Loucy (cell line): ENCODE measurements at regions not wholly inside any gene's neighbourhood (a gene's known extent, or its start where the extent isn't known, plus 50 kb on each side); places are given as distances from the start of the nearest gene placed in this dataset.

Experiments used
- H2AFZ ChIP-seq: fragments of 200-600 bp; sonication (generic); 2 replicates; pipeline ENCODE4 v1.6.0; 2016; ENCODE audit warnings: antibody characterized with exemption, mild to moderate bottlenecking, low read length, moderate library complexity
- H3F3A ChIP-seq: fragments of 200-600 bp; 2 replicates; pipeline ENCODE4 v1.6.0; 2016; ENCODE audit warnings: antibody characterized with exemption, low read depth, mild to moderate bottlenecking
- H3K27me3 ChIP-seq: fragments of 200-600 bp; sonication (generic); 2 replicates; pipeline ENCODE4 v1.6.1; 2014; ENCODE audit warnings: low read length, mild to moderate bottlenecking; ENCODE audit not compliant: insufficient read depth, poor library complexity, severe bottlenecking
- H3K36me3 ChIP-seq: fragments of 200-600 bp; sonication (generic); 2 replicates; pipeline ENCODE4 v1.6.1; 2016; ENCODE audit warnings: low read length; ENCODE audit not compliant: insufficient read depth
- H3K4me1 ChIP-seq: fragments of 200-600 bp; sonication (generic); 2 replicates; pipeline ENCODE4 v1.5.1; 2014; ENCODE audit warnings: low read length, mild to moderate bottlenecking; ENCODE audit not compliant: insufficient read depth, poor library complexity, severe bottlenecking
- H3K4me2 ChIP-seq: fragments of 200-600 bp; sonication (generic); 2 replicates; pipeline ENCODE4 v1.6.0; 2014; ENCODE audit warnings: antibody characterized with exemption, low read length, low read depth, mild to moderate bottlenecking; ENCODE audit not compliant: poor library complexity, severe bottlenecking
- H3K4me3 ChIP-seq: fragments of 200-600 bp; sonication (generic); 2 replicates; pipeline ENCODE4 v1.5.1; 2014; ENCODE audit warnings: low read length, mild to moderate bottlenecking, mixed read lengths; ENCODE audit not compliant: poor library complexity, severe bottlenecking
- H3K79me2 ChIP-seq: fragments of 200-600 bp; sonication (generic); 2 replicates; pipeline ENCODE4 v1.6.1; 2014; ENCODE audit warnings: low read length; ENCODE audit not compliant: insufficient read depth
- H3K9ac ChIP-seq: fragments of 200-600 bp; sonication (generic); 2 replicates; pipeline ENCODE4 v1.6.0; 2014; ENCODE audit warnings: mild to moderate bottlenecking, low read depth, low read length, moderate library complexity; ENCODE audit not compliant: poor library complexity, severe bottlenecking
- H3K9me2 ChIP-seq: fragments of 200-600 bp; sonication (generic); replicated peaks from 2 replicates; pipeline ENCODE4 v1.6.1; 2016; ENCODE audit warnings: low read depth, low read length, mixed read lengths
- H3K9me3 ChIP-seq: fragments of 200-600 bp; sonication (generic); 2 replicates; pipeline ENCODE4 v1.6.1; 2014; ENCODE audit warnings: mild to moderate bottlenecking, antibody characterized with exemption, low read length, low read depth; ENCODE audit not compliant: insufficient read depth
- H4K20me1 ChIP-seq: fragments of 200-600 bp; sonication (generic); 2 replicates; pipeline ENCODE4 v1.6.0; 2014; ENCODE audit warnings: antibody characterized with exemption, low read length, mild to moderate bottlenecking; ENCODE audit not compliant: insufficient read depth, poor library complexity, severe bottlenecking
- CTCF ChIP-seq: fragments of 200-600 bp; sonication (generic); conservative IDR thresholded peaks from 2 replicates; pipeline ENCODE4 v1.5.1; 2014; ENCODE audit warnings: mild to moderate bottlenecking, antibody characterized with exemption, low read length
- EZH2phosphoT487 ChIP-seq: fragments of 200-600 bp; IDR thresholded peaks from 2 replicates; pipeline ENCODE4 v1.6.1; 2018; ENCODE audit warnings: antibody characterized with exemption, mild to moderate bottlenecking, moderate library complexity, borderline replicate concordance

- Histone ChIP-seq H4K20me1 (no peaks in the 10 kb centered on the region), H3K27me3 (no peaks in the 10 kb centered on the region), H3K36me3 (no peaks in the 10 kb centered on the region), H2AFZ (no peak overlapping the region), H3K4me3 (no peak overlapping the region), H3K79me2 (no peaks in the 10 kb centered on the region), H3K4me1 (no peaks in the 10 kb centered on the region), H3K9ac (no peak overlapping the region), H3K9me3 (no peaks in the 10 kb centered on the region), H3F3A (no peaks in the 10 kb centered on the region), H3K9me2 (no peaks in the 10 kb centered on the region), H3K4me2 (no peak overlapping the region)
- TF ChIP-seq EZH2phosphoT487, result no peak
- TF ChIP-seq CTCF, result no peak
These were observed 103.0 kb downstream of the PCSK1 start for GRCh38 chr5:96329886-96330529.

DNA sequence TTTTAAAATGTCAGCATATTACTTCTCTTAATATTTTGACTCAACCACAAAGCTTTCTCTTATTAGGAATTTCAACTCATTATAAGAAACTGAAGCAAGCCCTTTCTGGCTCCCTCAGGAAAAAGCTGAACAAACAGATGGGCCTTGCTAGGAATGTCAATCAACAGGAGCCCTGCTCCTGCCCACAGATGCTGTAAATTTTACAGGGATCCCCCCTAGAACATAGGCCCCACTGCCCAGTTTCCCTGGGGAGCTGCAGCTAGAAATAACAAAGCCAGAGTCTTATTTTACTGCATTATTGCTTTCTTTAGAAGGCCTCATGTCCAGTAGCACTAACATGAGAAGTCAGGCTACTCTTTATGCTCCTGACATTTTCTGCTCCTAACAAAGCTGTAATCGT lies 103.8 kb downstream of the PCSK1 start:
- no peaks in the 10 kb centered on the region for H3K9me2 ChIP-seq
- no peak overlapping the region for H3K9ac ChIP-seq
- TF ChIP-seq CTCF (no peak), EZH2phosphoT487 (no peak)
- no peak overlapping the region for H3K4me3 ChIP-seq
- H3K36me3 ChIP-seq, result no peaks in the 10 kb centered on the region
- no peaks in the 10 kb centered on the region for H3K27me3 ChIP-seq
- no peaks in the 10 kb centered on the region for H3K9me3 ChIP-seq
- no peaks in the 10 kb centered on the region for H3K79me2 ChIP-seq
- no peaks in the 10 kb centered on the region for H3F3A ChIP-seq
- no peaks in the 10 kb centered on the region for H3K4me1 ChIP-seq
- H3K4me2 ChIP-seq, result no peak overlapping the region
- no peaks in the 10 kb centered on the region for H4K20me1 ChIP-seq
- H2AFZ ChIP-seq, result no peak overlapping the region

DNA sequence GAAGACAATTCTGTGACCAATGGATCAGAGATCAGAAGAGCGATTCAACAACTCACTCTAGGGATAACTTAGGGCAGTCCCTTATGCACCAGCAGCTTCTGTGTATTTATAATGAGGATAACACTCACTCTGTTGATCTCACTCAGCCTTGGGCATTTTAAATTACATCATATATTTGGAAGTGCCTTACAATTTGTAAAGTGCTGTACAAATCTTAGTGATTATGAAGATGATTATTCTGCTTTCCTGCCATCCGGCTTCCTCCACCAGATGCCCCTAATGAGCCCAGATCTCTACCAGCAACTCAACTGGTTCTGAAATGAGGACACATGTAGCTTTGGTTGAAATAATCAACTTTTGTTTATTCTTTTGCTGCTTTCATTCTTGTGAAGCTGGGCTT lies 105.3 kb downstream of the PCSK1 start:
- H3K4me1 ChIP-seq, result no peaks in the 10 kb centered on the region
- H2AFZ ChIP-seq, result no peak overlapping the region
- no peaks in the 10 kb centered on the region for H3K27me3 ChIP-seq
- H3F3A ChIP-seq, result no peaks in the 10 kb centered on the region
- no peak for TF ChIP-seq EZH2phosphoT487
- TF ChIP-seq CTCF, result no peak
- H3K9me2 ChIP-seq, result no peaks in the 10 kb centered on the region
- H3K4me3 ChIP-seq, result no peak overlapping the region
- H3K9ac ChIP-seq, result no peak overlapping the region
- H4K20me1 ChIP-seq, result no peaks in the 10 kb centered on the region
- no peaks in the 10 kb centered on the region for H3K36me3 ChIP-seq
- H3K4me2 ChIP-seq, result no peak overlapping the region
- no peaks in the 10 kb centered on the region for H3K79me2 ChIP-seq
- H3K9me3 ChIP-seq, result no peaks in the 10 kb centered on the region
